ENCODE measurements at regions not wholly inside any gene's neighbourhood (a gene's known extent, or its start where the extent isn't known, plus 50 kb on each side); places are given as distances from the start of the nearest gene placed in this dataset.
"Not testable (repeated sequence)": the region's sequence is repeated elsewhere in the genome, so short reads cannot be mapped to it uniquely, and the experiment has no call there.

DNA sequence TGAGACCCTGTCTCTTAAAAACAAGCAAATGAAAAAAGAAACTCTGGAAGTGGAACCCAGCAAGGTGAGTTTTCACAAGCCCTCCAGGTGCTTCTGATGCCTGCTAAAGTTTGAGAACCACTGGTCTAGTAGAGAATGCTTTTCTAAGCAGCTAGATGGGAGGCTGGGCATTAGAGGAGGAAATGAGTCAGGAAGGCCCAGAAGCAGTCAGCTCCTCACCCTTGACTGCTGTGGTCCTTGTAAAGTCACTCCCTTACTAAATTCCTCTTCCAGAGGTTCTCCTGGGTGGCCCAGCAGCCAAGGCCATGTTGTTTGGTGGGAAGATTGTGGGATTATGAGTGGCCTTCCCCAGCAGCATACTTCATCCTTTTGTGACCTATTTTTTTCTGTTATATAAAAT lies 52.0 kb upstream of the FYN start:
- Histone ChIP-seq H3K4me1 (no peaks in the 10 kb centered on the region), H3K36me3 (no peaks in the 10 kb centered on the region), H3K4me3 (no peak overlapping the region), H3K27me3 (no peaks in the 10 kb centered on the region), H3K27ac (no peak overlapping the region), H3K9me3 (no peaks in the 10 kb centered on the region)
- no peak for TF ChIP-seq POLR2A (IDR thresholded peaks at IDR 0.05)
- TF ChIP-seq, protein P1, sequence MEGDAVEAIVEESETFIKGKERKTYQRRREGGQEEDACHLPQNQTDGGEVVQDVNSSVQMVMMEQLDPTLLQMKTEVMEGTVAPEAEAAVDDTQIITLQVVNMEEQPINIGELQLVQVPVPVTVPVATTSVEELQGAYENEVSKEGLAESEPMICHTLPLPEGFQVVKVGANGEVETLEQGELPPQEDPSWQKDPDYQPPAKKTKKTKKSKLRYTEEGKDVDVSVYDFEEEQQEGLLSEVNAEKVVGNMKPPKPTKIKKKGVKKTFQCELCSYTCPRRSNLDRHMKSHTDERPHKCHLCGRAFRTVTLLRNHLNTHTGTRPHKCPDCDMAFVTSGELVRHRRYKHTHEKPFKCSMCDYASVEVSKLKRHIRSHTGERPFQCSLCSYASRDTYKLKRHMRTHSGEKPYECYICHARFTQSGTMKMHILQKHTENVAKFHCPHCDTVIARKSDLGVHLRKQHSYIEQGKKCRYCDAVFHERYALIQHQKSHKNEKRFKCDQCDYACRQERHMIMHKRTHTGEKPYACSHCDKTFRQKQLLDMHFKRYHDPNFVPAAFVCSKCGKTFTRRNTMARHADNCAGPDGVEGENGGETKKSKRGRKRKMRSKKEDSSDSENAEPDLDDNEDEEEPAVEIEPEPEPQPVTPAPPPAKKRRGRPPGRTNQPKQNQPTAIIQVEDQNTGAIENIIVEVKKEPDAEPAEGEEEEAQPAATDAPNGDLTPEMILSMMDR (IDR thresholded peaks at IDR 0.05) = no peak
- intact Hi-C loops (cut with DNase I) = no loop called here
- ATAC-seq (no peak), DNase-seq (no peak)

DNA sequence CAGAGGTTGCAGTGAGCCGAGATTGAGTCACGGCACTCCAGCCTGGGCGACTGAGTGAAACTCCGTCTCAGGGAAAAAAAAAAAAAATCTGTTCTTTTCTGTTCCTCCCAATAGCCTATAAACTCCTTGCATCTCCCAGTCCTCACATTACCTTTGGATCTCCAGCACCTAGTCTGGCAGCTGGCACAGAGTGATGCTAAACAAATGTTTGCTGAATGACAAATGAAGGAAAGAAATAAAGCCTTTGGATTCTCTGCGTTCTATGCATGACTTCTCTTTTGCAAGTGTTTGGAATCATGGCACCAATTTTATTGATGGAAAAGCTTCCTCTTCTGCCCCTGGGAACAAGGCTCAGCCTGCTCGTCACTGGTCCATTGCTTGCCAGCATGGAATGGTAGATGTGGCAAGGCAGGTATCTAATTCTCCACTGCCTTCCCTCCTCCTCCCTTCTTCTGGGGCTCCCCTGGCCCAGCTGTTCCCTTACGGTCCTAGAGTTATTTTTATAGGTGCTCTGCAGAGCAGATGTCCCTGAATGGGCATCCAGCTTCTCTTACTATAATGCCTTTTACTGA lies 53.6 kb upstream of the FYN start:
- WGBS (ENCODE audit: insufficient coverage, low coverage, low lambda C conversion rate, missing lambda C conversion rate) = 52% methylated on average over 6 of the region's 7 CpGs

GRCh38 chr6:111927321-111927720 lies 54.1 kb upstream of the FYN start:
- peaks cover 0 to 3% (median 0%) of the 10 kb centered on the region in 4 donors for H3K9me3 ChIP-seq
- WGBS (ENCODE audit: insufficient coverage, low coverage, low lambda C conversion rate, missing lambda C conversion rate) = 62% methylated on average over 5 of the region's 7 CpGs
- no peak for DNase-seq
- H3K27me3 ChIP-seq = no peaks in the 10 kb centered on the region
- H3K27ac ChIP-seq = no peak overlapping the region
- H3K4me3 ChIP-seq = no peak overlapping the region
- no peaks in the 10 kb centered on the region for H3K4me1 ChIP-seq
- intact Hi-C loops (cut with DNase I) = no loop called here
- no peaks in the 10 kb centered on the region for H3K36me3 ChIP-seq
- no peak for TF ChIP-seq POLR2A (IDR thresholded peaks at IDR 0.05)
- TF ChIP-seq, protein P1 (IDR thresholded peaks at IDR 0.05) = no peak
- ATAC-seq = no peak

More for the DNA sequence above, 53.6 kb upstream of the FYN start:
- H3K9me3 ChIP-seq = peaks cover 0 to 2% (median 0%) of the 10 kb centered on the region in 4 donors
- H3K4me1 ChIP-seq = no peaks in the 10 kb centered on the region
- no peak for ATAC-seq
- no peak for DNase-seq
- no peaks in the 10 kb centered on the region for H3K36me3 ChIP-seq
- no peak overlapping the region for H3K4me3 ChIP-seq
- intact Hi-C loops (cut with DNase I) = no loop called here
- H3K27ac ChIP-seq = no peak overlapping the region
- no peak for TF ChIP-seq POLR2A (IDR thresholded peaks at IDR 0.05)
- TF ChIP-seq, protein P1 (IDR thresholded peaks at IDR 0.05) = no peak
- no peaks in the 10 kb centered on the region for H3K27me3 ChIP-seq

GRCh38 chr6:111928139-111928538 lies 54.9 kb upstream of the FYN start:
- no peak for DNase-seq
- 75% methylated on average over 1 of the region's 1 CpG for WGBS (ENCODE audit: insufficient coverage, low coverage, low lambda C conversion rate, missing lambda C conversion rate)
- no peak for ATAC-seq
- no peaks in the 10 kb centered on the region for H3K4me1 ChIP-seq
- no peaks in the 10 kb centered on the region for H3K27me3 ChIP-seq
- no peak overlapping the region for H3K4me3 ChIP-seq
- intact Hi-C loops (cut with DNase I) = no loop called here
- no peak overlapping the region for H3K27ac ChIP-seq
- H3K9me3 ChIP-seq = peaks cover 0 to 3% (median 0%) of the 10 kb centered on the region in 4 donors
- TF ChIP-seq, protein P1 (IDR thresholded peaks at IDR 0.05) = no peak
- no peak for TF ChIP-seq POLR2A (IDR thresholded peaks at IDR 0.05)
- H3K36me3 ChIP-seq = no peaks in the 10 kb centered on the region

GRCh38 chr6:111934611-111935010 lies 61.4 kb upstream of the FYN start:
- intact Hi-C loops (cut with DNase I); H3K27me3 ChIP-seq; H3K27ac ChIP-seq; ATAC-seq; H3K4me3 ChIP-seq; H3K9me3 ChIP-seq; DNase-seq; H3K4me1 ChIP-seq; H3K36me3 ChIP-seq: not testable (repeated sequence)
- WGBS (ENCODE audit: insufficient coverage, low coverage, low lambda C conversion rate, missing lambda C conversion rate) = 40% methylated on average over 1 of the region's 5 CpGs

Data from right lobe of liver (tissue), 6 donors.